Sigmoid colon (tissue), 6 donors: ENCODE measurements at regions not wholly inside any gene's neighbourhood (a gene's known extent, or its start where the extent isn't known, plus 50 kb on each side); places are given as distances from the start of the nearest gene placed in this dataset.

Source experiments
- DNase-seq: peaks from one replicate; pipeline ENCODE4 v3.0.0-alpha.2; 2019
- H3K27ac ChIP-seq, 4 donors: fragments of 200-600 bp; sonication (generic); one replicate each; pipeline ENCODE4 v1.5.1; 2016 to 2019; ENCODE audit warnings: mild to moderate bottlenecking in 1 of 4
- H3K27me3 ChIP-seq, 3 donors: fragments of 200-600 bp; sonication (generic); one replicate each; pipeline ENCODE4 v1.5.1; 2019; ENCODE audit warnings: mild to moderate bottlenecking in 1 of 3
- H3K36me3 ChIP-seq, 4 donors: fragments of 200-600 bp; sonication (generic); one replicate each; pipeline ENCODE4 v1.5.1; 2016 to 2019
- H3K4me1 ChIP-seq, 4 donors: fragments of 200-600 bp; sonication (generic); one replicate each; pipeline ENCODE4 v1.5.1; 2017 to 2019
- H3K4me3 ChIP-seq, 4 donors: fragments of 200-600 bp; sonication (generic); one replicate each; pipeline ENCODE4 v1.5.1; 2017 to 2019; ENCODE audit warnings: mild to moderate bottlenecking in 2 of 4, moderate library complexity in 1 of 4
- H3K9me3 ChIP-seq, 4 donors: fragments of 200-600 bp in 3 of 4; sonication (generic) in 3 of 4; one replicate each; pipeline versions ENCODE4 v1.5.1 to v1.6.1; 2013 to 2019
- CTCF ChIP-seq, 4 experiments: fragments of 450-650 bp in 3 of 4; fragments of 200-600 bp in 1 of 4; IDR thresholded peaks; one replicate each; pipeline ENCODE4 v1.5.1; 2016 to 2019; ENCODE audit warnings: antibody characterized with exemption in 4 of 4, mild to moderate bottlenecking in 3 of 4, moderate library complexity in 2 of 4
- EP300 ChIP-seq, 4 donors: sonication (generic); formaldehyde crosslinking; IDR thresholded peaks; one replicate each; pipeline ENCODE4 v1.6.1; 2017; ENCODE audit warnings: antibody characterized with exemption in 4 of 4
- POLR2A ChIP-seq, 2 donors: fragments of 450-650 bp; IDR thresholded peaks; one replicate each; pipeline ENCODE4 v1.6.1; 2016; ENCODE audit warnings: antibody characterized with exemption in 2 of 2, mild to moderate bottlenecking in 2 of 2, moderate library complexity in 2 of 2
- POLR2AphosphoS5 ChIP-seq, 4 donors: sonication (generic); formaldehyde crosslinking; IDR thresholded peaks; one replicate each; pipeline ENCODE4 v1.6.1; 2017; ENCODE audit warnings: antibody characterized with exemption in 4 of 4
- WGBS, 2 donors: extraction: QIAGEN DNeasy Blood & Tissue Kit; methylation state at CpG; one replicate each; pipeline ENCODE4 v1.1.7; 2013; 5-methylcytosine and 5-hydroxymethylcytosine counted together
- intact Hi-C: fragments of 100-400 bp; cut with DNase I; formaldehyde crosslinking; loops from one replicate; pipeline ENCODE4 v1.15.1; 2023
- donor health status: healthy with polysubstance abuse.
- donor health status: healthy.

- H3K4me1 ChIP-seq, result no peaks in the 10 kb centered on the region
- intact Hi-C loops, result no loop called here
- H3K27me3 ChIP-seq, result no peaks in the 10 kb centered on the region
- no peak overlapping the region for H3K27ac ChIP-seq
- no peak overlapping the region for H3K4me3 ChIP-seq
- DNase-seq, result no peak
- H3K9me3 ChIP-seq, result no peaks in the 10 kb centered on the region
- H3K36me3 ChIP-seq, result no peaks in the 10 kb centered on the region
- TF ChIP-seq EP300 (IDR thresholded peaks at IDR 0.05), result no peak
- TF ChIP-seq CTCF (IDR thresholded peaks at IDR 0.05), result no peak
- TF ChIP-seq POLR2AphosphoS5 (IDR thresholded peaks at IDR 0.05), result no peak
- 27 to 47% methylated on average over 3 of the region's 3 CpGs for WGBS, 2 donors
These were observed 65.7 kb upstream of the AGBL1 start for GRCh38 chr15:86014016-86014415.

- peaks cover 0 to 5% (median under 1%) of the 10 kb centered on the region in 4 donors for H3K4me1 ChIP-seq
- no peak for DNase-seq
- no peaks in the 10 kb centered on the region for H3K9me3 ChIP-seq
- WGBS, 2 donors, result 86 to 87% methylated on average over 3 of the region's 3 CpGs
- TF ChIP-seq POLR2AphosphoS5 (IDR thresholded peaks at IDR 0.05), result no peak
- no peak for TF ChIP-seq EP300 (IDR thresholded peaks at IDR 0.05)
- TF ChIP-seq CTCF (IDR thresholded peaks at IDR 0.05), result no peak
- no peak for TF ChIP-seq POLR2A (IDR thresholded peaks at IDR 0.05)
- H3K36me3 ChIP-seq, result no peaks in the 10 kb centered on the region
- no peak overlapping the region for H3K27ac ChIP-seq
- intact Hi-C loops, result no loop called here
- H3K4me3 ChIP-seq, result no peak overlapping the region
- no peaks in the 10 kb centered on the region for H3K27me3 ChIP-seq
These were observed 62.9 kb upstream of the AGBL1 start for GRCh38 chr15:86016750-86017149.

- Histone ChIP-seq H3K4me1 (peaks cover 0 to 11% (median 4%) of the 10 kb centered on the region in 4 donors), H3K9me3 (no peaks in the 10 kb centered on the region), H3K27me3 (no peaks in the 10 kb centered on the region), H3K27ac (no peak overlapping the region), H3K36me3 (no peaks in the 10 kb centered on the region), H3K4me3 (no peak overlapping the region)
- intact Hi-C loops, result no loop called here
- TF ChIP-seq CTCF (IDR thresholded peaks at IDR 0.05) (no peak), POLR2A (IDR thresholded peaks at IDR 0.05) (no peak), EP300 (IDR thresholded peaks at IDR 0.05) (no peak), POLR2AphosphoS5 (IDR thresholded peaks at IDR 0.05) (no peak)
- no peak for DNase-seq
- 73 to 79% methylated on average over 5 of the region's 5 CpGs for WGBS, 2 donors
These were observed 61.0 kb upstream of the AGBL1 start for GRCh38 chr15:86018679-86019078.

- Histone ChIP-seq H3K36me3 (no peaks in the 10 kb centered on the region), H3K4me1 (peaks cover 0 to 11% (median 4%) of the 10 kb centered on the region in 4 donors), H3K9me3 (no peaks in the 10 kb centered on the region), H3K27ac (no peak overlapping the region), H3K27me3 (no peaks in the 10 kb centered on the region), H3K4me3 (no peak overlapping the region)
- DNase-seq, result no peak
- intact Hi-C loops, result no loop called here
- WGBS, 2 donors, result 9 to 32% methylated on average over 5 of the region's 5 CpGs
- TF ChIP-seq CTCF (IDR thresholded peaks at IDR 0.05), result no peak
- no peak for TF ChIP-seq POLR2AphosphoS5 (IDR thresholded peaks at IDR 0.05)
- no peak for TF ChIP-seq POLR2A (IDR thresholded peaks at IDR 0.05)
- TF ChIP-seq EP300 (IDR thresholded peaks at IDR 0.05), result no peak
These were observed 58.1 kb upstream of the AGBL1 start for GRCh38 chr15:86021281-86022264.
